ENCODE measurements at regions not wholly inside any gene's neighbourhood (a gene's known extent, or its start where the extent isn't known, plus 50 kb on each side); places are given as distances from the start of the nearest gene placed in this dataset.
"Not testable (repeated sequence)": the region's sequence is repeated elsewhere in the genome, so short reads cannot be mapped to it uniquely, and the experiment has no call there.

- no peak for DNase-seq (ENCODE audit: low read depth in 2 of 2)
Measured at GRCh38 chr4:72770708-72771107, 201.7 kb upstream of the ADAMTS3 start.

- DNase-seq (ENCODE audit: low read depth in 2 of 2), result no peak
Measured at GRCh38 chr4:72768364-72768763, 199.3 kb upstream of the ADAMTS3 start.

- DNase-seq (ENCODE audit: low read depth in 2 of 2), result no peak
Measured at GRCh38 chr4:72767618-72768302, 198.7 kb upstream of the ADAMTS3 start.

- not testable (repeated sequence) for DNase-seq (ENCODE audit: low read depth in 2 of 2)
Measured at GRCh38 chr4:72765788-72766187, 196.8 kb upstream of the ADAMTS3 start.

- DNase-seq (ENCODE audit: low read depth in 2 of 2), result no peak
Measured at GRCh38 chr4:72761368-72762038, 192.5 kb upstream of the ADAMTS3 start.

GRCh38 chr4:72753414-72753813 lies 184.4 kb upstream of the ADAMTS3 start:
- not testable (repeated sequence) for DNase-seq (ENCODE audit: low read depth in 2 of 2)

- no peak for DNase-seq (ENCODE audit: low read depth in 2 of 2)
Measured at GRCh38 chr4:72744103-72744725, 175.2 kb upstream of the ADAMTS3 start.

GRCh38 chr4:72743078-72743477 lies 174.1 kb upstream of the ADAMTS3 start:
- DNase-seq (ENCODE audit: low read depth in 2 of 2), result no peak

- DNase-seq (ENCODE audit: low read depth in 2 of 2), result no peak
Measured at GRCh38 chr4:72715299-72715698, 146.3 kb upstream of the ADAMTS3 start.

GRCh38 chr4:72714482-72715279 lies 145.7 kb upstream of the ADAMTS3 start:
- DNase-seq (ENCODE audit: low read depth in 2 of 2), result no peak

GRCh38 chr4:72712997-72713396 lies 144.0 kb upstream of the ADAMTS3 start:
- no peak for DNase-seq (ENCODE audit: low read depth in 2 of 2)

GRCh38 chr4:72709475-72709874 lies 140.5 kb upstream of the ADAMTS3 start:
- DNase-seq (ENCODE audit: low read depth in 2 of 2), result no peak

GRCh38 chr4:72706684-72707083 lies 137.7 kb upstream of the ADAMTS3 start:
- no peak for DNase-seq (ENCODE audit: low read depth in 2 of 2)

- DNase-seq (ENCODE audit: low read depth in 2 of 2), result not testable (repeated sequence)
Measured at GRCh38 chr4:72704925-72705640, 136.1 kb upstream of the ADAMTS3 start.

- DNase-seq (ENCODE audit: low read depth in 2 of 2), result no peak
Measured at GRCh38 chr4:72702948-72703347, 133.9 kb upstream of the ADAMTS3 start.

GRCh38 chr4:72701987-72702819 lies 133.2 kb upstream of the ADAMTS3 start:
- peak in 1 of 2 donors; percentile 4 for DNase-seq (ENCODE audit: low read depth in 2 of 2)

GRCh38 chr4:72690771-72691170 lies 121.8 kb upstream of the ADAMTS3 start:
- DNase-seq (ENCODE audit: low read depth in 2 of 2), result no peak

GRCh38 chr4:72689923-72690322 lies 120.9 kb upstream of the ADAMTS3 start:
- DNase-seq (ENCODE audit: low read depth in 2 of 2), result no peak

GRCh38 chr4:72686390-72686789 lies 117.4 kb upstream of the ADAMTS3 start:
- not testable (repeated sequence) for DNase-seq (ENCODE audit: low read depth in 2 of 2)

GRCh38 chr4:72679666-72680065 lies 110.6 kb upstream of the ADAMTS3 start:
- DNase-seq (ENCODE audit: low read depth in 2 of 2), result no peak

GRCh38 chr4:72677886-72678285 lies 108.9 kb upstream of the ADAMTS3 start:
- DNase-seq (ENCODE audit: low read depth in 2 of 2), result no peak

Data from stimulated activated CD4-positive, alpha-beta T cell treated with anti-CD3 and anti-CD28 coated beads, Interleukin-15, amount 100 ng/mL, for 48 hours (primary cell).